Mesenchymal stem cell (in vitro differentiated cells and primary cell): ENCODE measurements at regions not wholly inside any gene's neighbourhood (a gene's known extent, or its start where the extent isn't known, plus 50 kb on each side); places are given as distances from the start of the nearest gene placed in this dataset.

Experiments
- DNase-seq: peaks from one replicate; pipeline ENCODE4 v3.0.0-alpha.2; 2013
- H2AFZ ChIP-seq: one replicate; pipeline ENCODE4 v1.6.1; 2013; ENCODE audit warnings: low read depth, mild to moderate bottlenecking, control low read depth, inconsistent platforms, low read length, moderate library complexity
- H2AK5ac ChIP-seq: 2 replicates; pipeline ENCODE4 v1.6.1; 2013; ENCODE audit warnings: low read length, moderate library complexity, mild to moderate bottlenecking, inconsistent platforms; ENCODE audit not compliant: severe bottlenecking
- H2BK120ac ChIP-seq: one replicate; pipeline ENCODE4 v1.6.1; 2013; ENCODE audit warnings: low read depth, mild to moderate bottlenecking, inconsistent platforms, low read length, moderate library complexity
- H2BK12ac ChIP-seq, 2 experiments: one replicate each; pipeline ENCODE4 v1.6.1; 2013; ENCODE audit warnings: inconsistent platforms in 2 of 2, low read length in 2 of 2, mild to moderate bottlenecking in 2 of 2, moderate library complexity in 2 of 2, control low read depth in 1 of 2
- H2BK15ac ChIP-seq: one replicate; pipeline ENCODE4 v1.6.1; 2013; ENCODE audit warnings: mild to moderate bottlenecking, low read depth, inconsistent platforms; ENCODE audit not compliant: poor library complexity, severe bottlenecking
- H2BK5ac ChIP-seq: 2 replicates; pipeline ENCODE4 v1.6.1; 2013; ENCODE audit warnings: low read depth, mild to moderate bottlenecking, low read length, control low read depth, inconsistent platforms; ENCODE audit not compliant: poor library complexity, severe bottlenecking
- H3K14ac ChIP-seq, 2 experiments: one replicate each; pipeline ENCODE4 v1.6.1; 2013; ENCODE audit warnings: inconsistent platforms in 2 of 2, low read length in 2 of 2, control low read depth in 1 of 2, mild to moderate bottlenecking in 1 of 2, moderate library complexity in 1 of 2
- H3K18ac ChIP-seq, 2 experiments: one replicate each; pipeline ENCODE4 v1.6.1; 2013; ENCODE audit warnings: inconsistent platforms in 2 of 2, low read length in 2 of 2, control low read depth in 1 of 2, low read depth in 1 of 2, mild to moderate bottlenecking in 1 of 2
- H3K23ac ChIP-seq, 2 experiments: one replicate each; pipeline ENCODE4 v1.6.1; 2013; ENCODE audit warnings: inconsistent platforms in 2 of 2, low read length in 2 of 2, mild to moderate bottlenecking in 2 of 2, moderate library complexity in 2 of 2, control low read depth in 1 of 2
- H3K27ac ChIP-seq: 2 replicates; pipeline ENCODE4 v1.5.1; 2013; ENCODE audit warnings: mild to moderate bottlenecking, moderate library complexity, low read length, control low read depth, inconsistent platforms; ENCODE audit not compliant: poor library complexity, severe bottlenecking
- H3K27me3 ChIP-seq, 2 experiments: 2 replicates each; pipeline versions ENCODE4 v1.6.1 to v1.7.0; 2013; ENCODE audit warnings: low read length in 2 of 2, mild to moderate bottlenecking in 2 of 2, moderate library complexity in 2 of 2, control low read depth in 1 of 2, inconsistent platforms in 1 of 2; ENCODE audit not compliant: control insufficient read depth in 1 of 2, insufficient read depth in 1 of 2
- H3K36me3 ChIP-seq, 2 experiments: 2 replicates each; pipeline versions ENCODE4 v1.6.1 to v1.7.0; 2013; ENCODE audit warnings: low read length in 2 of 2, control low read depth in 1 of 2, inconsistent platforms in 1 of 2, low read depth in 1 of 2, mild to moderate bottlenecking in 1 of 2; ENCODE audit not compliant: insufficient read depth in 2 of 2, control insufficient read depth in 1 of 2
- H3K4ac ChIP-seq, 2 experiments: one replicate each; pipeline ENCODE4 v1.6.1; 2013; ENCODE audit warnings: inconsistent platforms in 2 of 2, low read length in 2 of 2, mild to moderate bottlenecking in 2 of 2, moderate library complexity in 2 of 2, control low read depth in 1 of 2, low read depth in 1 of 2
- H3K4me1 ChIP-seq: 2 replicates; pipeline ENCODE4 v1.6.1; 2013; ENCODE audit warnings: low read depth, low read length, control low read depth; ENCODE audit not compliant: control insufficient read depth, insufficient read depth
- H3K4me2 ChIP-seq: 2 replicates; pipeline ENCODE4 v1.6.1; 2013; ENCODE audit warnings: low read length, mild to moderate bottlenecking, inconsistent platforms; ENCODE audit not compliant: poor library complexity, severe bottlenecking
- H3K4me3 ChIP-seq, 2 experiments: 2 replicates each; pipeline versions ENCODE4 v1.5.1 to v1.7.0; 2013; ENCODE audit warnings: low read length in 2 of 2, mild to moderate bottlenecking in 2 of 2, control low read depth in 1 of 2, low read depth in 1 of 2; ENCODE audit not compliant: insufficient read depth in 1 of 2
- H3K79me1 ChIP-seq: replicated peaks from 2 replicates; pipeline ENCODE4 v1.6.1; 2013; ENCODE audit warnings: mild to moderate bottlenecking, control low read depth, low read length, inconsistent platforms; ENCODE audit not compliant: poor library complexity, severe bottlenecking
- H3K9ac ChIP-seq: 2 replicates; pipeline ENCODE4 v1.7.0; 2013; ENCODE audit warnings: mild to moderate bottlenecking, low read length, moderate library complexity
- H3K9me3 ChIP-seq: 2 replicates; pipeline ENCODE4 v1.7.0; 2013; ENCODE audit warnings: mild to moderate bottlenecking, low read length; ENCODE audit not compliant: control insufficient read depth
- H4K8ac ChIP-seq: one replicate; pipeline ENCODE4 v1.6.1; 2013; ENCODE audit warnings: inconsistent platforms, mild to moderate bottlenecking, low read length, moderate library complexity
- H4K91ac ChIP-seq: one replicate; pipeline ENCODE4 v1.6.1; 2013; ENCODE audit warnings: mild to moderate bottlenecking, low read length, inconsistent platforms
- WGBS: methylation state at CpG from one replicate; pipeline ENCODE4 v1.1.7; 2013; ENCODE audit warnings: mixed read lengths; 5-methylcytosine and 5-hydroxymethylcytosine counted together

DNA sequence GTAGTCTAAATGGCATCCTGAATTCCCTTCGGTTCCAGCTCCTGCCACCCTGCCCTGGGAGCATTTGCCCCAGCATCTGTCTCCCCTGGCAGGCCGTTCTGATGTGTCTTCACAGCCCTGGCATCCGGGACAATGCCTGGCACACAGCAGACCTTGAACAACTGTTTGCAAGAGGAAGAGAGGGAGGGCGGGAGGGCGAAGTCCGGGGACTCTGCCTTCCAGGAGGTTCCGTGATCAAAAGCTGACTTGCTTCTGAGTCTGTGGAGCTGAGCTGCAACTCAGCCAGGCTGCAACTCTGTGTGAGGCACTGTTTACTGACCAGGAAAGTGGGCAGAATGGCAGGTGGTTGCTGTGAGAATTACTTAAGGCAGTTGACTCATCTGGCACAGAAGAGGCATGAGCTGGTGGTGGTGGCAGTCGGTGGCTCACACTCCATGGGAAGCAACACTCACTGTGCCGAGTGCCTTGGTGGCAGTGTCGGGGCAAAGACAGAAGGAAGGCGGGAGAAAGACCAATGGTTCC, 61.1 kb upstream of the DLK1 start:
- Histone ChIP-seq H3K36me3 (no peaks in the 10 kb centered on the region), H2BK5ac (no peak overlapping the region), H2BK120ac (no peak overlapping the region), H2BK12ac (no peak overlapping the region), H4K91ac (no peak overlapping the region), H3K4me1 (peaks cover 24% of the 10 kb centered on the region), H3K27ac (no peak overlapping the region), H3K9ac (peak overlapping the region; percentile 58), H3K4me2 (no peak overlapping the region), H3K27me3 (peaks cover 0 to 38% of the 10 kb centered on the region in 2 experiments), H3K14ac (no peak overlapping the region), H2BK15ac (no peak overlapping the region), H4K8ac (no peak overlapping the region), H3K4ac (no peak overlapping the region), H3K4me3 (peak overlapping the region in 1 of 2 experiments; percentile 60), H2AK5ac (no peak overlapping the region), H3K23ac (no peak overlapping the region), H3K9me3 (no peaks in the 10 kb centered on the region), H3K79me1 (no peaks in the 10 kb centered on the region), H2AFZ (no peak overlapping the region), H3K18ac (no peak overlapping the region)
- 89% methylated on average over 11 of the region's 11 CpGs for WGBS
- no peak for DNase-seq

DNA sequence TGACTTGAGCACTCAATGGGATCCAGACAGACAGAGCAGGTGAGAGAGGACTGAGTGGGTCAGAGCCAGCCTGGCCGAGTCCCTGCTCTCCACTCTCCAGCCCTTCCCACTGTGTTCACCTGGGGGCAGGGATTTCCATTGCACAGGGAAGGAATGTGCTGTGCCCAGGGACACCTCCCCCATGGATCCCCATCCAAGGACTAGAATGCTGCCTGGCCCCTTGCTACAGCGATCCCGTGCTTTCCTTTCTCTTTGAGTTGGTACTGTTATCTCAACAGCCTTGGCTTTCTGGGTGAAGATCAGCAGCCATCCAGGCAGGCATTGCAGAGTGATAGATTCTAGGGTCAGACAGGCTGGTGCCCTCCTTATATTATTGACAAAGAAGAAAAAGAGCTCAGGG, 60.3 kb upstream of the DLK1 start:
- H3K14ac ChIP-seq: no peak overlapping the region
- WGBS: 93% methylated on average over 3 of the region's 3 CpGs
- no peak overlapping the region for H4K91ac ChIP-seq

DNA sequence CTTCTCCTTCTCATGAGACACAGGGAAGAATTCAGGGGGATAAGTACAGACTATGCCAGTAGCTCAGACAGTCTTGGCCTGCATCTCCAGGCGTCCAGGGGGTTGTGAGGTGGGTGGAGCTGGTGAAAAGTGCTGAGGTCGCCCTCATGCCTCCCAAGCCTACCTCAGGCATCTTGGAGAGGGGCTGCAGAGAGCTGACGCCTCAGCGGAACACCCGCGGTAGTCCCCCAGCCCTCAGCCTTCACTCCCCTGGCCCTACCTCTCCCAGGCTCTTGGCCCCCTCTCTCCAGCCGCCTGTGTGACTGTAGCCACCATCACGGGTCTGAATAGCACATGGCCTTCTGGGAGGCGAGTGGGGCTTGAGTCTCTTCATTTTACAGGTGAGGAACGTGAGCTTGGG, 59.8 kb upstream of the DLK1 start:
- WGBS: 90% methylated on average over 10 of the region's 10 CpGs
- Histone ChIP-seq H4K91ac (no peak overlapping the region), H3K23ac (no peak overlapping the region), H2BK5ac (no peak overlapping the region), H3K4me1 (peaks cover 25% of the 10 kb centered on the region), H3K14ac (no peak overlapping the region), H3K9ac (no peak overlapping the region), H2AK5ac (no peak overlapping the region), H2BK120ac (no peak overlapping the region), H2BK12ac (no peak overlapping the region), H3K18ac (no peak overlapping the region), H3K79me1 (no peaks in the 10 kb centered on the region), H3K27ac (no peak overlapping the region), H2BK15ac (no peak overlapping the region), H4K8ac (no peak overlapping the region), H3K4me2 (no peak overlapping the region), H3K4ac (no peak overlapping the region), H3K9me3 (no peaks in the 10 kb centered on the region), H2AFZ (no peak overlapping the region), H3K27me3 (peaks cover under 1 to 49% of the 10 kb centered on the region in 2 experiments), H3K36me3 (no peaks in the 10 kb centered on the region), H3K4me3 (no peak overlapping the region)
- no peak for DNase-seq

More for the DNA sequence above, 60.3 kb upstream of the DLK1 start:
- Histone ChIP-seq H3K18ac (no peak overlapping the region), H3K36me3 (no peaks in the 10 kb centered on the region), H3K4me1 (peaks cover 25% of the 10 kb centered on the region), H3K9ac (no peak overlapping the region), H2BK15ac (no peak overlapping the region), H4K8ac (no peak overlapping the region), H2AFZ (no peak overlapping the region), H3K4ac (no peak overlapping the region), H3K9me3 (no peaks in the 10 kb centered on the region), H3K27ac (no peak overlapping the region), H2BK12ac (no peak overlapping the region), H2BK120ac (no peak overlapping the region), H3K79me1 (no peaks in the 10 kb centered on the region), H3K23ac (no peak overlapping the region), H2BK5ac (no peak overlapping the region), H2AK5ac (no peak overlapping the region), H3K4me2 (no peak overlapping the region), H3K4me3 (no peak overlapping the region), H3K27me3 (peaks cover 0 to 44% of the 10 kb centered on the region in 2 experiments)
- DNase-seq: no peak

- Histone ChIP-seq H2BK5ac (no peak overlapping the region), H2AFZ (no peak overlapping the region), H3K4me3 (no peak overlapping the region), H3K27me3 (peaks cover 7 to 57% of the 10 kb centered on the region in 2 experiments), H4K91ac (peak overlapping the region; percentile 1), H4K8ac (no peak overlapping the region), H3K36me3 (no peaks in the 10 kb centered on the region), H3K14ac (no peak overlapping the region), H3K9ac (no peak overlapping the region), H2BK15ac (no peak overlapping the region), H2BK12ac (no peak overlapping the region), H3K18ac (no peak overlapping the region), H3K79me1 (no peaks in the 10 kb centered on the region), H3K9me3 (no peaks in the 10 kb centered on the region), H3K4ac (no peak overlapping the region), H2AK5ac (no peak overlapping the region), H3K4me1 (peaks cover 25% of the 10 kb centered on the region), H3K4me2 (no peak overlapping the region), H2BK120ac (no peak overlapping the region), H3K23ac (no peak overlapping the region), H3K27ac (no peak overlapping the region)
- 91% methylated on average over 19 of the region's 19 CpGs for WGBS
- DNase-seq: no peak
Observed at GRCh38 chr14:100667656-100668055, 59.0 kb upstream of the DLK1 start.
